Endothelial cell (in vitro differentiated cells): ENCODE measurements at regions not wholly inside any gene's neighbourhood (a gene's known extent, or its start where the extent isn't known, plus 50 kb on each side); places are given as distances from the start of the nearest gene placed in this dataset.

ENCODE experiments used
- DNase-seq: peaks from one replicate; pipeline ENCODE4 v3.0.0; 2021; ENCODE audit warnings: low spot score
- H3K27ac Mint-ChIP-seq: one replicate; pipeline ENCODE4 v1.8.0; 2021; ENCODE audit warnings: mixed read lengths, inconsistent platforms; ENCODE audit not compliant: unreplicated experiment
- H3K27me3 Mint-ChIP-seq: one replicate; pipeline ENCODE4 v1.8.0; 2021; ENCODE audit warnings: mild to moderate bottlenecking, moderate library complexity, mixed read lengths, inconsistent platforms; ENCODE audit not compliant: unreplicated experiment
- H3K36me3 Mint-ChIP-seq: one replicate; pipeline ENCODE4 v1.8.0; 2021; ENCODE audit warnings: mild to moderate bottlenecking, low read depth, mixed read lengths, inconsistent platforms; ENCODE audit not compliant: unreplicated experiment
- H3K4me1 Mint-ChIP-seq: one replicate; pipeline ENCODE4 v1.8.0; 2021; ENCODE audit warnings: mild to moderate bottlenecking, mixed read lengths, inconsistent platforms; ENCODE audit not compliant: unreplicated experiment
- H3K4me3 Mint-ChIP-seq: one replicate; pipeline ENCODE4 v1.8.0; 2021; ENCODE audit warnings: mild to moderate bottlenecking, mixed read lengths, inconsistent platforms; ENCODE audit not compliant: unreplicated experiment
- H3K9me3 Mint-ChIP-seq: one replicate; pipeline ENCODE4 v1.8.0; 2021; ENCODE audit warnings: mixed read lengths, inconsistent platforms; ENCODE audit not compliant: unreplicated experiment
- CTCF ChIP-seq: fragments of 200-600 bp; sonication (generic); IDR thresholded peaks from one replicate; pipeline ENCODE4 v1.5.0; 2021; ENCODE audit warnings: antibody characterized with exemption; ENCODE audit not compliant: unreplicated experiment

GRCh38 chr5:15074651-15075050, 203.1 kb upstream of the ANKH start:
- DNase-seq = no peak
- H3K36me3 Mint-ChIP-seq = no peaks in the 10 kb centered on the region
- no peak for TF ChIP-seq CTCF
- H3K27ac Mint-ChIP-seq = no peak overlapping the region
- H3K27me3 Mint-ChIP-seq = no peaks in the 10 kb centered on the region
- H3K4me1 Mint-ChIP-seq = no peaks in the 10 kb centered on the region
- no peak overlapping the region for H3K4me3 Mint-ChIP-seq
- H3K9me3 Mint-ChIP-seq = no peaks in the 10 kb centered on the region

- Mint-ChIP-seq H3K36me3 (no peaks in the 10 kb centered on the region), H3K4me3 (no peak overlapping the region), H3K9me3 (no peaks in the 10 kb centered on the region), H3K27ac (no peak overlapping the region), H3K27me3 (no peaks in the 10 kb centered on the region), H3K4me1 (no peaks in the 10 kb centered on the region)
- no peak for DNase-seq
- TF ChIP-seq CTCF = no peak
Observed at GRCh38 chr5:15073453-15073852, 201.9 kb upstream of the ANKH start.

GRCh38 chr5:15070907-15071306, 199.3 kb upstream of the ANKH start:
- Mint-ChIP-seq H3K4me1 (no peaks in the 10 kb centered on the region), H3K27me3 (no peaks in the 10 kb centered on the region), H3K36me3 (no peaks in the 10 kb centered on the region), H3K4me3 (no peak overlapping the region), H3K9me3 (no peaks in the 10 kb centered on the region), H3K27ac (no peak overlapping the region)
- DNase-seq = no peak
- TF ChIP-seq CTCF = no peak

- DNase-seq = no peak
- Mint-ChIP-seq H3K9me3 (no peaks in the 10 kb centered on the region), H3K27me3 (no peaks in the 10 kb centered on the region), H3K27ac (no peak overlapping the region), H3K36me3 (no peaks in the 10 kb centered on the region), H3K4me3 (no peak overlapping the region), H3K4me1 (no peaks in the 10 kb centered on the region)
- TF ChIP-seq CTCF = no peak
Observed at GRCh38 chr5:15069407-15069905, 197.9 kb upstream of the ANKH start.

GRCh38 chr5:15065091-15065490, 193.5 kb upstream of the ANKH start:
- H3K27me3 Mint-ChIP-seq = no peaks in the 10 kb centered on the region
- no peaks in the 10 kb centered on the region for H3K36me3 Mint-ChIP-seq
- no peak overlapping the region for H3K4me3 Mint-ChIP-seq
- no peak overlapping the region for H3K27ac Mint-ChIP-seq
- no peak for TF ChIP-seq CTCF
- no peak for DNase-seq
- no peaks in the 10 kb centered on the region for H3K9me3 Mint-ChIP-seq
- H3K4me1 Mint-ChIP-seq = no peaks in the 10 kb centered on the region
